ENCODE measurements at regions not wholly inside any gene's neighbourhood (a gene's known extent, or its start where the extent isn't known, plus 50 kb on each side); places are given as distances from the start of the nearest gene placed in this dataset.

GRCh38 chr1:65494671-65495070, 74.2 kb downstream of the LEPR start:
- Histone ChIP-seq H3K9me3 (no peaks in the 10 kb centered on the region), H3K36me3 (no peaks in the 10 kb centered on the region), H3K4me1 (no peaks in the 10 kb centered on the region), H3K27me3 (no peaks in the 10 kb centered on the region), H3K27ac (no peak overlapping the region), H3K4me3 (no peak overlapping the region)
- intact Hi-C loops (cut with DNase I), result no loop called here
- TF ChIP-seq CTCF (IDR thresholded peaks at IDR 0.05), result no peak
- ATAC-seq (no peak), DNase-seq (no peak)

GRCh38 chr1:65495137-65495536, 74.7 kb downstream of the LEPR start:
- H3K4me1 ChIP-seq, result no peaks in the 10 kb centered on the region
- H3K36me3 ChIP-seq, result no peaks in the 10 kb centered on the region
- ATAC-seq (no peak), DNase-seq (no peak)
- intact Hi-C loops (cut with DNase I), result no loop called here
- no peak overlapping the region for H3K27ac ChIP-seq
- H3K27me3 ChIP-seq, result no peaks in the 10 kb centered on the region
- no peak overlapping the region for H3K4me3 ChIP-seq
- H3K9me3 ChIP-seq, result no peaks in the 10 kb centered on the region
- no peak for TF ChIP-seq CTCF (IDR thresholded peaks at IDR 0.05)

GRCh38 chr1:65497256-65497830, 76.9 kb downstream of the LEPR start:
- Histone ChIP-seq H3K36me3 (no peaks in the 10 kb centered on the region), H3K4me3 (no peak overlapping the region), H3K4me1 (no peaks in the 10 kb centered on the region), H3K27ac (no peak overlapping the region), H3K27me3 (no peaks in the 10 kb centered on the region), H3K9me3 (no peaks in the 10 kb centered on the region)
- no peak for TF ChIP-seq CTCF (IDR thresholded peaks at IDR 0.05)
- intact Hi-C loops (cut with DNase I), result no loop called here
- DNase-seq (no peak), ATAC-seq (no peak)

- Histone ChIP-seq H3K27ac (no peak overlapping the region), H3K4me3 (no peak overlapping the region), H3K36me3 (no peaks in the 10 kb centered on the region), H3K9me3 (peaks cover 0 to 2% of the 10 kb centered on the region in 2 donors), H3K4me1 (no peaks in the 10 kb centered on the region), H3K27me3 (no peaks in the 10 kb centered on the region)
- intact Hi-C loops (cut with DNase I), result no loop called here
- ATAC-seq, result no peak
- no peak for TF ChIP-seq CTCF (IDR thresholded peaks at IDR 0.05)
- no peak for DNase-seq
Measured at GRCh38 chr1:65503427-65503826, 83.0 kb downstream of the LEPR start.

- no peaks in the 10 kb centered on the region for H3K36me3 ChIP-seq
- no peak overlapping the region for H3K4me3 ChIP-seq
- no peaks in the 10 kb centered on the region for H3K4me1 ChIP-seq
- TF ChIP-seq CTCF (IDR thresholded peaks at IDR 0.05), result no peak
- ATAC-seq (no peak), DNase-seq (no peak)
- intact Hi-C loops (cut with DNase I), result no loop called here
- no peak overlapping the region for H3K27ac ChIP-seq
- no peaks in the 10 kb centered on the region for H3K27me3 ChIP-seq
- H3K9me3 ChIP-seq, result peaks cover 0 to 4% of the 10 kb centered on the region in 2 donors
Measured at GRCh38 chr1:65504263-65504662, 83.8 kb downstream of the LEPR start.

Measured in left lung (tissue), 4 donors.